ENCODE measurements at regions not wholly inside any gene's neighbourhood (a gene's known extent, or its start where the extent isn't known, plus 50 kb on each side); places are given as distances from the start of the nearest gene placed in this dataset.

DNA sequence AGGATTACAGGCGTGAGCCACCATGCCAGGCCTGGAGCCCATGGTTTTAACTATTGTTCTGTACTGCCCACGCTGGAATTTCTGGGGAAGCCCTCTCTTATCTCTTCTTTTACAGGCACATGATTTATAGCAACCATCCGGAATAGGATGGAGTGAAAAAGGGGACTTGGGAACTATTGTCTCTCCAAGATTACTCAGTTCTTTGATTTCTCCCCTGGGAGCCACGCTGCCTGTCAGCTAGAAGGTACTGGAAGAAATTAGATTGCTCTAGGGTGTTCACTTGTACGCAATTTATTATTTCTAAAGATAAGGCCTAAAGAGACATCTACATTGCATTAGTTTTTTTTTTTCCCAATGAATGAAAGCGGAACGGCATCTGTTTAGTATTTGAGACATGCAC lies 65.6 kb upstream of the PTPRJ start:
- TF ChIP-seq, protein P1, sequence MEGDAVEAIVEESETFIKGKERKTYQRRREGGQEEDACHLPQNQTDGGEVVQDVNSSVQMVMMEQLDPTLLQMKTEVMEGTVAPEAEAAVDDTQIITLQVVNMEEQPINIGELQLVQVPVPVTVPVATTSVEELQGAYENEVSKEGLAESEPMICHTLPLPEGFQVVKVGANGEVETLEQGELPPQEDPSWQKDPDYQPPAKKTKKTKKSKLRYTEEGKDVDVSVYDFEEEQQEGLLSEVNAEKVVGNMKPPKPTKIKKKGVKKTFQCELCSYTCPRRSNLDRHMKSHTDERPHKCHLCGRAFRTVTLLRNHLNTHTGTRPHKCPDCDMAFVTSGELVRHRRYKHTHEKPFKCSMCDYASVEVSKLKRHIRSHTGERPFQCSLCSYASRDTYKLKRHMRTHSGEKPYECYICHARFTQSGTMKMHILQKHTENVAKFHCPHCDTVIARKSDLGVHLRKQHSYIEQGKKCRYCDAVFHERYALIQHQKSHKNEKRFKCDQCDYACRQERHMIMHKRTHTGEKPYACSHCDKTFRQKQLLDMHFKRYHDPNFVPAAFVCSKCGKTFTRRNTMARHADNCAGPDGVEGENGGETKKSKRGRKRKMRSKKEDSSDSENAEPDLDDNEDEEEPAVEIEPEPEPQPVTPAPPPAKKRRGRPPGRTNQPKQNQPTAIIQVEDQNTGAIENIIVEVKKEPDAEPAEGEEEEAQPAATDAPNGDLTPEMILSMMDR (IDR thresholded peaks at IDR 0.05), result no peak
- TF ChIP-seq POLR2A (IDR thresholded peaks at IDR 0.05), result no peak
